ENCODE measurements at regions not wholly inside any gene's neighbourhood (a gene's known extent, or its start where the extent isn't known, plus 50 kb on each side); places are given as distances from the start of the nearest gene placed in this dataset.
"Not testable (repeated sequence)": the region's sequence is repeated elsewhere in the genome, so short reads cannot be mapped to it uniquely, and the experiment has no call there.

DNA sequence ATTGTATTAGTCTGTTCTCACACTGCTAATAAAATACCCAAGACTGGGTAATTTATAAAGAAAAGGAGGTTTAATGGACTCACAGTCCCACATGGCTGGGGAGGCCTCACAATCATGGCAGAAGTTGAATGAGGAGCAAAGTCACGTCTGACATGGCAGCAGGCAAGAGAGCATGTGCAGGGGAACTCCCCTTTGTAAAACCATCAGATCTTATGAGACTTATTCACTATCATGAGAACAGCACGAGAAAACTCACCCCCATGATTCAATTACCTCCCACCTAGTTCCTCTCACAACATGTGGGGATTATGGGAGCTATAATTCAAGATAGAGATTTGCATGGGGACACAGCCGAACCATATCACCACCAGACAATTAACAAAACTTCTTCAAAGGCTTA lies 84.4 kb upstream of the ANKRD1 start:
- not testable (repeated sequence) for DNase-seq

DNA sequence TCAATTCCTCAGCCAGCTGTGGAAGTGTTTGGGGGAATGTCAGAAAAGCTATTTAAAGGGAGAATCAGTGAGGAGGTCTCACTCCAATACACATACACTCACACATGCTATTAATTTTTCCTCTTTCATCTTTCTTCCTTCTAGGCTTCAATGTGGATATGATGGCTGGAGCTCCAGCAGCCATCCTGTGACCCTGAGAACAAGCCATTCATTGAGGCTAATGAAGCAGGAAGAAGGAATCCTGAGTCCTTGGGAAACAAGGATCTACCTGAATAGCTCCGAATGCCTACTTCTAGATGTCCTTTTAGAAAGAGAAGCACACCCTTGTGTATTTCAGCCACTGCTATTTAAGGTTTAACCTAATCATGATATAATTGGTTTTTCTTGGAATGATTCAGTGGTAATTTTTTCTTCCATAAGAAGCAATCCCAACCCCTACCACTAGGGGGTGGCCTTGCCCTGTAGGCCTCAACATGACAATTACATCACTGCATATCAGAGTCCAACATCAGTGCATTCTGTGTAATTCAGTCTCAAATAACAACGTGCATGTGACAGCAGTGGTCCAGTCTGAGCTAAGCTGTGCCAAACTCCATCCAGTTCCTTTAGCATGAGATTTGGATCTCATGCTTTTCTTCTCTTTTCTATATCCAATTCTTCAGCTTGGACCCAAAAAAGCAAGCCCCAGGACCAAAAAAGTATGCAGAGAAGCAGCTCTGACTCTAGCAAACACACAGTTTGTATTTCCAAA lies 85.3 kb upstream of the ANKRD1 start:
- peak; percentile 84 for DNase-seq

DNA sequence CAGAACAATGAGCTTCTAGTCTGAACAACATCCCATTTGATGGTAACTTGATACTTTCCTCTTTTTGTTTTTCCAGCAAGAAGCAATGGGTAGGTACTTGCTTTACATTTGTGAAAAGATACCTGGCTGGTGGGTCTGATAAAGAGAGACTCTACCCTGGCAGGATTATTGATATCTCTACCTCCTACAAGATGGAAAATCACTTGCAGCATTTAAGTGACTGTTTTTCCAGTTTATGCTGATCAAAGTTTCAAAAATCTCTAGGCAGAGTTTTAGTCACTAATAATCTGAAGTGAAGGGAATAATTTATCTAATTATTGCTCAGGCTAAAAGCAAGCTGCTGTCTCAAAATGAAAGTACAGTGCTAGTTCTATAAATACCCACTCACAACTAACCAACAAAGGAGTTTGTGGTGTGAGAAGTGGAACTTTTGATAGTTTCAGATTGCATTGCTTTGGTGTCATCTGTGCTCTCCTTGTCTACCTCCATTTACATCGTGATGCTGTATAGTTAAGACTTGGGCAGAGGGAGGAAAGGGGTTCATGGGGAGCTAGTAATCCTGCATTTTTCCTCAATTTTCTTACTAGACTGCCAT lies 86.0 kb upstream of the ANKRD1 start:
- DNase-seq = no peak

DNA sequence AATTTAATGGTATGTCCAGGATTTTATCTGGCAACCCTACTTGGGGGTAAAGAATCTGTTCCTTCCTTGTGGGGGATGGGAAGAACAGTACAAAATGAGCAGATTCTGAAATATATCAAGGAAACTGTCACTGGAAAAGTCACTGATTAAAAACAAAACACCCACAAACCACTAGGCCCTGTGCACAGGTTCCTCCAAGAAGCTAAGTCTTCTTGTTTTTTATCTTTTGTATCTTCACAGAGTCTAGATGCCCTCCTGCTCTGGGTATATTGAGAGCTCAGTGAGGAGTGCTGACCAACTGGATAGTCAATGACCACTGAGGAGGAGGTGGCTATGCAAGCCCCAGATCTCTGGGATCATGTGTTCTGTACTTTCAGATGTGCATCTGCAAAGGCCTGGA lies 86.8 kb upstream of the ANKRD1 start:
- DNase-seq = no peak

DNA sequence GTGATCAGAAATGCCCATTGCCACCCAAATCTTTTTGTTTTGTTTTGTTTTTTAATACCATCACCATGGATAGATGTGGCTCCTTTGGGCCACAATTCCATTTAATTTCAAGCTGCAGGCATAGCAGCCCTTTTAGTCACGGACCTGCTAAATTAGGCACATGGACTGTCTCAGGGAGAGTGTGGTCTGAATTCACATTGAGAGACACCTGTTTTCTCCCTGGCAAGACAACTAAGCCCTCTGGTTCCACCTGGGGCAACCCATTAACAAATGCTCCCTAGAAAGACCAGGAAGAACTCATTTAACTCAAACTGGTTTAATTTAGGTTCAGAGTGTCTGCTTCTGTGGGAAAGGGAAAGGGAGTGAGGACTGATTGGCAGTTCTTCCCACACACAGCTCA lies 88.2 kb upstream of the ANKRD1 start:
- DNase-seq = no peak

DNA sequence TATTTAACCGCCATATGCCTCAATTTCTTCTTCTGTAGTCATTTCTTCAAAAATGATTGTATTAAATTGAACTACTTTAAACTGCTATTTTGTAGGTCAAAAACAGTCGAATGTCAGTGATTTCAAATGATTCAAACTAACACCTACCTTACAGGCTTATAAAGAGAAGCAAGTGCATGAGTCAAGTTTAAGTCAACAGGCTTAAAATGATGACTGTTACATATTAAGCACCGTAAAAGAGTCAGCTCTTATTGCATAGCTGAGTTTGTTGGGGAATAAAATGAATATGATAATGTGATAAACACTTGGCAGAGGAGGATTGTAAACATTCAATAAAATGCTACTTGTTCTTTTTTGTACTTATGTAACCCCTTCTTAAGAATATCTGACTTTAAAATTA lies 90.1 kb upstream of the ANKRD1 start:
- no peak for DNase-seq

DNA sequence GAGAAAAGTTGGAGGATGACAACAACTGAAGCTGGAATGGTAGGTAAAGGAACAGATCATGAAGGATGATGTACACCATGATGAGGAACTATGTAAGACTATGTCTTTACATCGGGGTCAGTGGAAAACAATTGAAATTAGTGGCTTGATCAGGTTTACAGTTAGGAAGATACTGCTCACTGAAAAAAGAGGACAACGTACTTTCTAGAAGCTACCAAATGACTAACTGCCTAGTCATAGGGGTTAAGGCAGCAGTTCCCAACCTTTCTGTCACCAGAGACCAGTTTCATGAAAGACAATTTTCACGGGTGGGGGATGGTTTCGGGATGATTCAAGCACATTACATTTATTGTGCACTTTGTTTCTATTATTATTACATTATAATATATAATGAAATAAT lies 91.6 kb upstream of the ANKRD1 start:
- DNase-seq = no peak

DNA sequence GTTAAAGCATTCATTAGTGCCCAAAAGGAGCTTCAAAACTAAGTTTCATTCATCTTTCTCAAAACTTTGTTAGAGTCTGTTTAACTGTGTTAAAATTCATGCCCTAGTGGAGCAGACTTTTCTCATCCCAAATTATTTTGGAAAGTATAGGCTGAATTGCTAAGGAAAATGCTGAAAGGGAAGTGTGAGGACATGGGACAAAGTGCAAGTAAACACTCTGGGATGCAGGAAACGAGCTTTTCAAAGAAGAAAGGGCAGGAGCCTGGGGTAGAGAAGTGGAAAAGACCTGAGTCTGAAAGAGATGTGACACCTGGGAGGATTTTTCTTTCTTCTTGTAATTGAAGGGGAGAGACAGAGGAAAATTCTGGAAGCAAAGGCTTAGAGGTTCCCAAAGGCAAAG lies 93.1 kb upstream of the ANKRD1 start:
- DNase-seq = no peak

DNA sequence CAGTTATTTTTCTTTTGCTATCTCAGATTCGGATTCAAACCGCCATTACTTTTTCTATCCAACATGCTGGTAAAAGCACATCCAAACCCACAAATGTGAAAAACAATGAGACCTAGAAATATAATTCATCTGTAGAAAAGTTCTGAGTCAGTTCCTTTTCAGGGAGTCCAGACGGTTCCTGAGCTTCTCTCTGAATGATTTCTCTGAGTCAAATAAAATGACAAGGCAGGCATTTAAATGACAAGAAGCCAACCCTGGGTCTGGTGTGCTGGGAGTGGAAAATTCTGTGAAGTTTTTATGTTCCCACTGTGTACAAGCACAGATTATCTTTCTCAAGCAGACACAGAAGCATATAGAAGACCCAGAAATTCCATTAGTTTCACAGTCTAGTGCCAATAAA lies 96.3 kb upstream of the ANKRD1 start:
- no peak for DNase-seq

DNA sequence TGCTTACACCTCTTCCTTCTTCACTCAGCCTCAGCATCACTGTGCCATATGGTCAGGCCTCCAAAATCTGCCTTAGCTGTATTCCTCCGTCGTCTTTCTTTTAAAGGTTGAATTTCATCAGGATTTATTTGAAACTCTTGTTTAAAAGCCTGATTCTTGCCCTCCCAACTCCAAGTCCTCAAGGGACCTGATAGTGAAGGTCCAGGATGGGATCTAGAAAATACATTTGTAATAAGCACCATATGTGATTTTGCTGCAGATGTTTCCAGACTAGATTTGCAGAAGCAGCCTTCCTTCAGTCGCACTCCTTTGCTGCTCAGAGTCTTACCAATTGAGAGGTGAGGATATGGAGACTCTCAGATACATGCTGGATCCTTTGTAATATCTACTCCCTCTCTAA lies 101.0 kb upstream of the ANKRD1 start:
- DNase-seq = no peak

DNA sequence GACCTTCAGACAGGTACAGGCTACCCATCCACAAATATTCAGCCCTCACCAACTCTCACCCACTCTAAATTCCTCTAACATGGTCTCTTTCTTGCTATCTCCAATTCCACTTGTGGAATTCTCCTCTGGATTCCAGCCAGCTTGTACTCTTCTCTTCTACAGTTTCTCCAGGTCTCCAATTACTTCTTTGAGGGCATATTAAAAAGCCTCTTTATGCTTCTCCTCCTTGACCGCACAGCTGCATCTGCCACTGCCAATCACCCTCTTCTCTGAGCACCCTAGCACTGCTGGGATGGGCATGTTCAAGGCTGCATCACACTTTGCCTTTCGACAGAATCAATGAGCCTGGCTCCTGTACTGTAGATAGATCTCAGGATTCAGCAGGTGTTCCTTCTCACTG lies 101.5 kb upstream of the ANKRD1 start:
- DNase-seq = no peak

DNA sequence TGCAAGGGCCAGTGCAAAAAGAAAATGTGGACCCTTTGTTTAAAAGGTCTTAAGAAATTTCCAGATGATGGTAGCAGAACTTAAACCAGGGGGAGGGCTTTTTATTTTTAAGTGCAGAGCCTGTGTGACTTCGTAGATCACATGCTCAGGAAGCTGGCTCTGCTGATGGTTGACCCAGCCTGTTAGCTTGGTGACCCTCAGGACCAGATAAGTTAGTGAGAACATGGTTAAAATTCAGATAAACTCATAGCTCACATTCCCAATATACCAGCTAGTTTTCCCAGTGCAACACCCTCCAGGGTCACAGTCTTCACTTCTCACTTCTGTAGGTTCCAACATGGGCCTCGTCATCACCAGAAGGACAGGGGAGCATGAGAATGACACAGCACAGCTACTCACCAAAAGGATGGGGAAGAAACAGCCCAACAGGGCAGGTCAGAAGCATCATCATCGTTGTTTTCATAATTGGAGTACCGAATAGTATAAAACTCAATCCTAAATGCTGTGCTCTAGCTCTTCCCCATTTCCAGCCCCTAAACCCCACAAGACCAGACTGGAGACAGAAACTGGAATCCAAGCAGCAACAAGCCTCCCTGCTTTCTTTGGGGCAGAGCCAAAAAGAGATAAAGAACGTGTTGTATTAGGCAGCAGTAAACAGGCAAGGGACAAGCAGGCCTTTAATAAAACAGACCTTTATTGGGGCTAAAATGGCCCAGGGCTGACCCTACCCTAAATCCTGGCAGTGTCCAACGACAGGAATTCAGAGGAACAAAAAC lies 102.2 kb upstream of the ANKRD1 start:
- DNase-seq = no peak

DNA sequence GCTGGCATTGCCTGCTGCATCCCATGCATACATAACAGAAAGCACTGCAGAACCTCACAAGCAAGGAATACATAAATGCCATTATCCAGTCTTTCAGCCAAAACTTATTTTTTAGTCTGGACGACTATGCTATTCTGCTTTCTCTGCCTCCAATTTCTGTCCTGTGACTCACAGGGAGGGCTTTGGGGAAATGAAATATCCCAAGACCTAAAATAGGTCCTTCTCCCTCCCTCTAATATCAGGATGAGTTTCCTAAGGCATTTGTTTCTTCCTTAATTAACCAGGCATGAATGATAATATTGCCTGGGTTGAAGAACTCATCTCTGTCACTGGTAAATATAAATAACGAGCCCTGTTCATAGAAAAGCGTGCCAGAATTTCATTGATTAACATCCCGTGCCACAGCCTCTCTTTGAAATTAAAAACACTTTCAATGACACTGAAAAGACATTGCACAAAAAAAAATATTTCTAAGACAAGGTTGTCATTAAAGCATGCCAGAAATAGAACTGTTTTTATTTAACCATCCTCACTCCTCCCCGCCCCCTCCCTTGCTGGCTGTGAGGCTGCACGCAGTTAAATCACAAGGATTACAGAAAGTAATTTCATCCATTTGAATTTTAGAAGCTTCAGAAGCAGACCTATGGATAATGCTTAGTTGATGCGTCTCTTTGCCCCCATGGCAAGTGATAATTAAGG lies 103.0 kb upstream of the ANKRD1 start:
- DNase-seq = no peak

DNA sequence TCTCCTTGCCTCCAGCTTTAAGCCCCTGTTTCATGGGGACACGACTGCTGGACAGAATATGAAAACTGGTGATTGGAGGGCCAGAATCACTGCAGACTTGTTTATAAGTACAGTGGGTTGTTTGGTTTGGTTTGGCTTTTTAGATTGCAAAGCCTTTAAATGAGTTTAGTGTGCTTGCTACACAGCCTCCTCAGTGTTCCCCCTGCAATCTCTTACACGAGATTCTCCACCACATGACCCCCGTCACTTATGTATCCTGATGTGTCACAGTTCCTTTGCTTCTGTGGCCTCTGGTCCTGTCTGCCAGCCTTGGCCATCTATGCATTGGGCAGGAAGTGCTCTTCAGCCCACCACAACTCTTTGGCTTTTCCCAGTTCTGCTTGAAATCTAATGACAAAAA lies 103.7 kb upstream of the ANKRD1 start:
- DNase-seq = no peak

DNA sequence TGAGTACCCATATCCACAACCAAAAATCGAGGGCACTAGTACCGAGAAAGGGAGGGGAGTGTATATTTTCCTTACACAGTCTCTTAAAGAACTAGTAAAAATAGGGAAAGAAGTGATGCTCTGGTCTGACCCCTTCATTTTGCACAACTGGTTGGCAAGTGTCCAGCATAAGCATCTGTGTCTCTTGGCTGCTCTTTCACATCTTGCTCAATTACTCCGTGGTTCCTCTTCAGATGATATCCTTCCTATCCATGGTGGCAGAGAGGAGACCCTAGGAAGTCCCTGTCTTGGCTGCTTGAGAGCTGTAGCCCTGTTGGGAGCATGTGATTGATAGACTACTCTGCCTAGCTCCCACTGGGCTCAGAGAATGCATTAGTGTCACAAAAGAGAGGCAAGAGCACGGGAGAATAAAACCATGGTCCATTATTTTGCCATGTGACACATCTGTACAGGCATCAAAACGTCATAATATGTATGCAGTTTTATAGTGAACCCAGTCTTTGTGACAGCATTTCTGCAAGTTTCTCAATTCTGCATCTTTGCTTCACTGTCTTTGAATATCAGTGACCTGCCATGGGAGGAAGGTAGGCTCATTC lies 111.8 kb upstream of the ANKRD1 start:
- DNase-seq = no peak

DNA sequence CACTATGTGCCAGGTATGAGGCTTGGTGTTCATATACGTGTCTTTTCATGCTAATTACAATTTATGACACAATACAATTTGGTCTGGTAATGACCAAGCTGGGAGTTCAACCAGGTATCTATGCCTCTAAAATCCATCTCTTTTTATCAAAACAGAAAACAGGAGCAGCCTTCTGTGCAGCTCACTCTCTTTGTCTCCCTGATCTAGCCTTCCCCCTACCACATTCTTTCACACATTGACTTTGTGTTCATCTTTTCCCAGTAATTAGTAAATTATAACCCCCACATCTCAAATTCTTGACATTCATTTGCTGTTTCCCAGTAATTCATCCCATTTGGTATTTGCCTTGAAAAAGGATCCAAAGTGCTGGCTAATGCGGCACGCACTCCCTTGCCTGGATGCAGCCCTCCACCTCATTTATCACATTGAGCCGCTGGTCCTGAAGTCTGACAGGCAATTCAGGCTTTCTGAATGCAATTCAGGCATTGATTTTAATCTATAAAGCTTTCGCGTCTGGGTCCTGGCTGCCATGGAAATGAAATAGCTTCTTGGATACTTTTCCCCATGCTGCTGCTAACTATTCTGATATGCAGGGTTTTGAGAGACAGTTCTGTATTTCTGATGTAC lies 112.5 kb upstream of the ANKRD1 start:
- DNase-seq = no peak

DNA sequence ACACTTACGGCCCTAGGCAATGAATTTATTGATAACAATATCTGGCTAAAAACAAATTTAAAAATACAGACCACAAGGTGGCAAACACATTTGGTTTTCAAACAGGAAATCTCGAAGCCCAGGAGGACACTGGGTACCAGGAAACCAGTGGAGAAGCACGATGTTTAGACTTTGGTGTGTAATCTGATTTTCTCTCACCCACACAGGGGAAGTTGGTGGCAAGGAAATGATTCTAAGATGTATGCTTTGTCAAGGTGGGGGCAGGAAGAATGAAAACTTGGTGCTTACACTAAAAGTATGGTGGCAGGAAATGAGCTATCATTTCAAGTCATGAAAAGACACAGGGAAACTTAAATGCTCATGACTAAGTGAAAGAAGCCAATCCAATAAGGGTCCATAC lies 113.2 kb upstream of the ANKRD1 start:
- no peak for DNase-seq

DNA sequence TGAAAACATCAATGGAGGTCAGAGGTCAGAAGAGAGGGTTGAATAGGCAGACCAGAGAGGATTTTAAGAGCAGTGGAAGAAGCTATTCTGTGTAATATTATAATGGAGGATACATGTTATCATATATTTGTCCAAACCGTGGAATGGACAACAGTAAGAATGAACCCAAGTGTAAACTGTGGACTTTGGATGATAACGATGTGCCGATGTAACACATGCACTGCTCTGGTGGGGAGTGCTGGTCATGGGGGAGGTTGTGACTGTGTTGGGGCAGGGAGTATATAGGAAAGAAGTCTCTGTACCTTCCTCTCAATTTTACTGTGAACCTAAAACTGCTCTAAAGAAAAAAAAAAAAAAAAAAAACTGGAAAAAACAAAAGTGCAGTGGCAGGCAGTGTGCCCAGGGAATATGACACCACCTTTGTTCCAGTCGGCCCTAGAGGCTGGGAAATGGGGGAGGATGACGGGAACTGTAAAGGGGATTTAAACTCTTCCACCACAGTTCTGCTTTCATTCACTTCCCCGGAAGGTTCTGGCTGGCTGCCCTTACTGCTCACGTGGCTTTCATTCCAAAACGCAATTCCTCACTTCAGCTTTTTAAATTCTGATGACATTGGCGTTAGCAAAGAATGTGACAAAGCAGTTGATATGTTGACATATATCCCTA lies 113.7 kb upstream of the ANKRD1 start:
- DNase-seq = no peak

DNA sequence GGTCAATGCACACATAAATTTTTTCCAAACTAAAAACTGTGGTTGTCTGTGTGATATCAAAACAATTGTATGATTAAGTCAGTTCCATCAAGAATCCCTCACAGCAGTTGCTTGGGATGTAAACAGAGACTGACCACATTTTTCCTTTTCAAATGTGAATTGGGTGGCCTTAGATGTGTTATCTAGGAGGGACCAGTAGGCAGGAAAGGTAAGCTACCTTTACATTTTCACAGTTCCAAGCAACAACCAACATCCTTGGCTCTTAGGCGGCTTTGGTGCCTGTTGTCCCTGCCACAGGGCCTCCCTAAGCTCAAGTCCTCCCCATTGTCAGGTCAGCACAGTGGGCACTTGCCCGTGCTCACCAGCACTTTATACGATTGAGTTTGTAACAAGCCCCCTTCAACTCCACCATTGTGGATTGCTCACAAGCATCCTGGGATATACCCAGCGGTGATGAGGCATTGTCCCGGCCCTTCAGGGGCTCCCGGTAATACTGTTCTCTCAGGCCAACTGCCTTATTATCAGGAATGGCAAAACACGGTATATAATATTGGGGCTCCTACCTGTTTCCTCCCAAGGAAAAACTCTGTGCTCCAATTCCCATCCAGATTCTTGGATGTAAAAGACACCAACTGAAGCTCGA lies 114.9 kb upstream of the ANKRD1 start:
- no peak for DNase-seq

DNA sequence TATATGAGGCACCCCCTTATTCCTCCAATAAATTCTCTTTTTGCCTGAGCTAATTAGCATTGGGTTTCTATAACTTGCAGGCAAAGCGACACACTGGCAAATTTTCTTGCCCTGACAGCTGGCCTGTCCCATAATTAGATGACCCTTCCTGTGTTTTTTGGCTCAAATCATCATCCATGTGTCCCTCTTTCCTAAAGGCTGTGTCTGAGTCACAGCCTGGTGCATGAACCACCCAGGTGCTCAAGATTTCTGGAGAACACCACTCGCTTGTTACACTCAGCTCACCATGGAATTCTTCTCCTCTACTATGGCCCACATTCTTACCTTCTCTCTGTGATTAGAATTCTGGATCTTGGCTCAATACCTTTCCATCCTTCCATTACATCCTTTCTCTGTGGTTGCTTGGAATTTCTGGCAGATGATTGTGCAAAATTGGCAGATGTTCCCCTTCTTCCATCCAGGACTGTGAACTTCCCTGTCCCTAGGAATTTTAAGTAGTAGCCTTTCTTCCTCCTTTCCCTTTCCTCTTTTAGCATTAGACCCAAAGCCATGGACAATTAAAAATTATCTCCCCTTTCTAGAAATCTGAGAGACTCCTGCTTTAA lies 116.0 kb upstream of the ANKRD1 start:
- no peak for DNase-seq

DNA sequence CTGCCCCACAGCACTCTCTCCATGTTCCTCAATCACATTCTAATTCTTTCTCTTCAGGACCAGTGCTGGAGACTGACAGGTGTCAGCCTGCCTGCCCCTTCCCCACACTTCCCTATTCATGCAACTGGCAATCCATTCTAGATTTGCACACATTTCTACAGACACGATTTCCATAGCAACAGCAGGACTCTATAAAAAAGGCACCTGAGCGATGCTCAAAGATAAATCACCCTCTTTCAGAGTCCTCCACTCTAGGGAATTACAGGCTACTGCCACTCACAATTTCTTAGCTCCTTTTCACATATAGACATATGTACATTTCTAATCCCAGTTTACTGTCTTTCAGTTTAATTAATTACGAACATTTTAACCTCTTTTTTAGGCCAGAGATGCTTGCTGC lies 118.1 kb upstream of the ANKRD1 start:
- DNase-seq = no peak
